Vagina (tissue), 2 donors: ENCODE measurements at regions not wholly inside any gene's neighbourhood (a gene's known extent, or its start where the extent isn't known, plus 50 kb on each side); places are given as distances from the start of the nearest gene placed in this dataset.

Source experiments
- DNase-seq, 2 donors: peaks; one replicate each; pipeline ENCODE4 v3.0.0-alpha.2; 2017; ENCODE audit errors: extremely low spot score in 2 of 2
- H3K27ac ChIP-seq: fragments of 200-600 bp; sonication (generic); one replicate; pipeline ENCODE4 v1.5.1; 2019
- H3K27me3 ChIP-seq: fragments of 200-600 bp; sonication (generic); one replicate; pipeline ENCODE4 v1.5.1; 2019
- H3K36me3 ChIP-seq, 2 donors: fragments of 200-600 bp; sonication (generic); one replicate each; pipeline ENCODE4 v1.5.1; 2017 to 2019
- H3K4me1 ChIP-seq: fragments of 200-600 bp; sonication (generic); one replicate; pipeline ENCODE4 v1.5.1; 2019
- H3K4me3 ChIP-seq, 2 donors: fragments of 200-600 bp; sonication (generic); 1 replicate in 1 of 2; 2 replicates in 1 of 2; pipeline ENCODE4 v1.5.1; 2016 to 2019
- H3K9me3 ChIP-seq: fragments of 200-600 bp; sonication (generic); one replicate; pipeline ENCODE4 v1.5.1; 2019
- CTCF ChIP-seq, 3 experiments: fragments of 450-650 bp in 2 of 3; fragments of 200-600 bp in 1 of 3; sonication (generic) in 1 of 3; IDR thresholded peaks; one replicate each; pipeline ENCODE4 v1.5.1; 2017 to 2019; ENCODE audit warnings: antibody characterized with exemption in 3 of 3, mild to moderate bottlenecking in 2 of 3, moderate library complexity in 2 of 3
- POLR2A ChIP-seq, 2 donors: fragments of 450-650 bp; IDR thresholded peaks; one replicate each; pipeline ENCODE4 v1.6.1; 2017; ENCODE audit warnings: antibody characterized with exemption in 2 of 2, mild to moderate bottlenecking in 2 of 2, moderate library complexity in 2 of 2
- POLR2AphosphoS5 ChIP-seq, 2 donors: sonication (generic); formaldehyde crosslinking; IDR thresholded peaks; one replicate each; pipeline ENCODE4 v1.9.0; 2017; ENCODE audit warnings: antibody characterized with exemption in 2 of 2, mild to moderate bottlenecking in 2 of 2, low read depth in 1 of 2; ENCODE audit not compliant: insufficient read depth in 1 of 2
- intact Hi-C: fragments of 100-400 bp; cut with DNase I; formaldehyde crosslinking; loops from one replicate; pipeline ENCODE4 v1.15.1; 2023

GRCh38 chr18:56204052-56204451 lies 434.3 kb downstream of the TXNL1 start:
- H3K4me3 ChIP-seq = no peak overlapping the region
- no peaks in the 10 kb centered on the region for H3K27me3 ChIP-seq
- H3K4me1 ChIP-seq = no peaks in the 10 kb centered on the region
- intact Hi-C loops = no loop called here
- no peak for DNase-seq
- TF ChIP-seq POLR2A (IDR thresholded peaks at IDR 0.05) (no peak), POLR2AphosphoS5 (IDR thresholded peaks at IDR 0.05; ENCODE audit: insufficient read depth in 1 of 2, low read depth in 1 of 2) (no peak), CTCF (IDR thresholded peaks at IDR 0.05) (no peak)
- no peak overlapping the region for H3K27ac ChIP-seq
- H3K9me3 ChIP-seq = peaks cover 4% of the 10 kb centered on the region
- H3K36me3 ChIP-seq = no peaks in the 10 kb centered on the region

GRCh38 chr18:56202678-56203077 lies 435.7 kb downstream of the TXNL1 start:
- Histone ChIP-seq H3K9me3 (peaks cover 4% of the 10 kb centered on the region), H3K27ac (no peak overlapping the region), H3K27me3 (no peaks in the 10 kb centered on the region), H3K36me3 (no peaks in the 10 kb centered on the region), H3K4me1 (no peaks in the 10 kb centered on the region), H3K4me3 (no peak overlapping the region)
- DNase-seq = no peak
- TF ChIP-seq POLR2AphosphoS5 (IDR thresholded peaks at IDR 0.05; ENCODE audit: insufficient read depth in 1 of 2, low read depth in 1 of 2) (no peak), CTCF (IDR thresholded peaks at IDR 0.05) (no peak), POLR2A (IDR thresholded peaks at IDR 0.05) (no peak)
- intact Hi-C loops = no loop called here

GRCh38 chr18:56200381-56200911 lies 437.9 kb downstream of the TXNL1 start:
- H3K27ac ChIP-seq = peak overlapping the region; percentile 30
- DNase-seq = no peak

GRCh38 chr18:56199580-56200330 lies 438.6 kb downstream of the TXNL1 start:
- Histone ChIP-seq H3K4me3 (no peak overlapping the region), H3K4me1 (no peaks in the 10 kb centered on the region), H3K36me3 (no peaks in the 10 kb centered on the region), H3K27ac (peak overlapping the region; percentile 30), H3K27me3 (no peaks in the 10 kb centered on the region), H3K9me3 (peaks cover 4% of the 10 kb centered on the region)
- TF ChIP-seq POLR2AphosphoS5 (IDR thresholded peaks at IDR 0.05; ENCODE audit: insufficient read depth in 1 of 2, low read depth in 1 of 2) = no peak
- no peak for TF ChIP-seq CTCF (IDR thresholded peaks at IDR 0.05)
- no peak for TF ChIP-seq POLR2A (IDR thresholded peaks at IDR 0.05)
- intact Hi-C loops = no loop called here
- no peak for DNase-seq

More at GRCh38 chr18:56200381-56200911, 437.9 kb downstream of the TXNL1 start:
- H3K27me3 ChIP-seq = no peaks in the 10 kb centered on the region
- H3K4me1 ChIP-seq = no peaks in the 10 kb centered on the region
- intact Hi-C loops = no loop called here
- H3K9me3 ChIP-seq = peaks cover 4% of the 10 kb centered on the region
- no peak for TF ChIP-seq POLR2AphosphoS5 (IDR thresholded peaks at IDR 0.05; ENCODE audit: insufficient read depth in 1 of 2, low read depth in 1 of 2)
- no peak for TF ChIP-seq POLR2A (IDR thresholded peaks at IDR 0.05)
- no peak for TF ChIP-seq CTCF (IDR thresholded peaks at IDR 0.05)
- H3K4me3 ChIP-seq = no peak overlapping the region
- H3K36me3 ChIP-seq = no peaks in the 10 kb centered on the region

GRCh38 chr18:56197241-56197859 lies 441.0 kb downstream of the TXNL1 start:
- TF ChIP-seq CTCF (IDR thresholded peaks at IDR 0.05) = no peak
- TF ChIP-seq POLR2AphosphoS5 (IDR thresholded peaks at IDR 0.05; ENCODE audit: insufficient read depth in 1 of 2, low read depth in 1 of 2) = no peak
- TF ChIP-seq POLR2A (IDR thresholded peaks at IDR 0.05) = no peak
- H3K27ac ChIP-seq = no peak overlapping the region
- DNase-seq = no peak
- H3K4me3 ChIP-seq = no peak overlapping the region
- no peaks in the 10 kb centered on the region for H3K27me3 ChIP-seq
- no peaks in the 10 kb centered on the region for H3K9me3 ChIP-seq
- intact Hi-C loops = no loop called here
- no peaks in the 10 kb centered on the region for H3K4me1 ChIP-seq
- no peaks in the 10 kb centered on the region for H3K36me3 ChIP-seq
